Body of pancreas (tissue), 4 donors: ENCODE measurements at regions not wholly inside any gene's neighbourhood (a gene's known extent, or its start where the extent isn't known, plus 50 kb on each side); places are given as distances from the start of the nearest gene placed in this dataset.
A peak's percentile ranks its signal among the peaks of the same experiment; 100 is the strongest.

ENCODE experiments used
- ATAC-seq: fragments of 150-250 bp; one replicate; pipeline ENCODE4 v1.9.1; 2016
- DNase-seq, 4 donors: peaks; one replicate each; pipeline ENCODE4 v3.0.0-alpha.2; 2019
- H3K27ac ChIP-seq, 4 donors: fragments of 200-600 bp; sonication (generic); 1 replicate in 3 of 4; 2 replicates in 1 of 4; pipeline versions ENCODE4 v1.5.1 to v1.6.1; 2016 to 2019; ENCODE audit warnings: mild to moderate bottlenecking in 1 of 4, mixed read lengths in 1 of 4, moderate library complexity in 1 of 4
- H3K27me3 ChIP-seq, 2 donors: fragments of 200-600 bp; sonication (generic); one replicate each; pipeline ENCODE4 v1.6.0; 2016; ENCODE audit warnings: mild to moderate bottlenecking in 1 of 2
- H3K36me3 ChIP-seq, 2 donors: fragments of 200-600 bp; sonication (generic); replicated peaks in 1 of 2; 2 replicates each; pipeline ENCODE4 v1.5.1; 2016; ENCODE audit warnings: low read depth in 2 of 2; ENCODE audit not compliant: insufficient read depth in 1 of 2
- H3K4me1 ChIP-seq: fragments of 200-600 bp; sonication (generic); one replicate; pipeline ENCODE4 v1.6.0; 2016
- H3K4me3 ChIP-seq, 2 donors: fragments of 200-600 bp; sonication (generic); 1 replicate in 1 of 2; 2 replicates in 1 of 2; pipeline ENCODE4 v1.5.1; 2016 to 2019
- H3K9me3 ChIP-seq, 3 donors: fragments of 200-600 bp; sonication (generic); 1 replicate in 2 of 3; 2 replicates in 1 of 3; pipeline ENCODE4 v1.5.1; 2016
- CTCF ChIP-seq, 7 experiments: fragments of 450-650 bp in 4 of 7; fragments of 200-600 bp in 3 of 7; sonication (generic) in 3 of 7; IDR thresholded peaks; one replicate each; pipeline ENCODE4 v1.5.1; 2016 to 2019; ENCODE audit warnings: antibody characterized with exemption in 7 of 7
- POLR2A ChIP-seq, 3 donors: fragments of 450-650 bp; IDR thresholded peaks; one replicate each; pipeline ENCODE4 v1.6.1; 2016; ENCODE audit warnings: antibody characterized with exemption in 3 of 3, mild to moderate bottlenecking in 2 of 3
- WGBS, 2 donors: methylation state at CpG; one replicate each; pipeline ENCODE4 v1.1.5; 2017; 5-methylcytosine and 5-hydroxymethylcytosine counted together
- intact Hi-C: fragments of 100-400 bp; cut with DNase I; formaldehyde crosslinking; loops from one replicate; pipeline ENCODE4 v1.15.1; 2023

- TF ChIP-seq CTCF (IDR thresholded peaks at IDR 0.05) (no peak), POLR2A (IDR thresholded peaks at IDR 0.05) (no peak)
- H3K27ac ChIP-seq = peak overlapping the region in 1 of 4 donors; percentile 31
- ATAC-seq (peak; percentile 50), DNase-seq (no peak)
- H3K9me3 ChIP-seq = no peaks in the 10 kb centered on the region
- H3K27me3 ChIP-seq = no peaks in the 10 kb centered on the region
- H3K36me3 ChIP-seq = no peaks in the 10 kb centered on the region
- H3K4me3 ChIP-seq = no peak overlapping the region
- no peaks in the 10 kb centered on the region for H3K4me1 ChIP-seq
- WGBS, 2 donors = 57 to 59% methylated on average over 1 of the region's 1 CpG
- intact Hi-C loops = no loop called here
Measured at GRCh38 chr3:67828486-67829010, 174.1 kb upstream of the SUCLG2 start.

GRCh38 chr3:67821135-67821534 lies 166.7 kb upstream of the SUCLG2 start:
- Histone ChIP-seq H3K4me1 (no peaks in the 10 kb centered on the region), H3K4me3 (no peak overlapping the region), H3K36me3 (no peaks in the 10 kb centered on the region), H3K27me3 (no peaks in the 10 kb centered on the region), H3K27ac (no peak overlapping the region), H3K9me3 (no peaks in the 10 kb centered on the region)
- intact Hi-C loops = no loop called here
- no peak for ATAC-seq
- no peak for DNase-seq
- WGBS, 2 donors = 77 to 87% methylated on average over 4 of the region's 4 CpGs
- no peak for TF ChIP-seq CTCF (IDR thresholded peaks at IDR 0.05)
- no peak for TF ChIP-seq POLR2A (IDR thresholded peaks at IDR 0.05)

GRCh38 chr3:67819447-67819846 lies 165.0 kb upstream of the SUCLG2 start:
- Histone ChIP-seq H3K36me3 (no peaks in the 10 kb centered on the region), H3K9me3 (no peaks in the 10 kb centered on the region), H3K4me3 (no peak overlapping the region), H3K27ac (no peak overlapping the region), H3K4me1 (no peaks in the 10 kb centered on the region), H3K27me3 (no peaks in the 10 kb centered on the region)
- TF ChIP-seq POLR2A (IDR thresholded peaks at IDR 0.05) (no peak), CTCF (IDR thresholded peaks at IDR 0.05) (peak in 6 of 7 experiments; percentile 27 to 55 (median 42))
- intact Hi-C loops = no loop called here
- 11 to 13% methylated on average over 1 of the region's 1 CpG for WGBS, 2 donors
- ATAC-seq (peak; percentile 53), DNase-seq (peak in 2 of 4 donors; percentile 13 to 22)

- Histone ChIP-seq H3K27ac (no peak overlapping the region), H3K27me3 (no peaks in the 10 kb centered on the region), H3K9me3 (no peaks in the 10 kb centered on the region), H3K36me3 (no peaks in the 10 kb centered on the region), H3K4me3 (no peak overlapping the region), H3K4me1 (no peaks in the 10 kb centered on the region)
- no peak for TF ChIP-seq CTCF (IDR thresholded peaks at IDR 0.05)
- no peak for TF ChIP-seq POLR2A (IDR thresholded peaks at IDR 0.05)
- no peak for DNase-seq
- ATAC-seq = no peak
- intact Hi-C loops = no loop called here
- WGBS, 2 donors = 66 to 71% methylated on average over 4 of the region's 4 CpGs
Measured at GRCh38 chr3:67809370-67809935, 155.0 kb upstream of the SUCLG2 start.

- no peaks in the 10 kb centered on the region for H3K27me3 ChIP-seq
- H3K4me3 ChIP-seq = no peak overlapping the region
- ATAC-seq (peak; percentile 21), DNase-seq (no peak)
- WGBS, 2 donors = 37 to 41% methylated on average over 3 of the region's 3 CpGs
- H3K4me1 ChIP-seq = no peaks in the 10 kb centered on the region
- intact Hi-C loops = no loop called here
- no peaks in the 10 kb centered on the region for H3K36me3 ChIP-seq
- H3K27ac ChIP-seq = no peak overlapping the region
- H3K9me3 ChIP-seq = no peaks in the 10 kb centered on the region
- no peak for TF ChIP-seq CTCF (IDR thresholded peaks at IDR 0.05)
Measured at GRCh38 chr3:67808906-67809305, 154.5 kb upstream of the SUCLG2 start.
